ENCODE measurements at regions not wholly inside any gene's neighbourhood (a gene's known extent, or its start where the extent isn't known, plus 50 kb on each side); places are given as distances from the start of the nearest gene placed in this dataset.

DNA sequence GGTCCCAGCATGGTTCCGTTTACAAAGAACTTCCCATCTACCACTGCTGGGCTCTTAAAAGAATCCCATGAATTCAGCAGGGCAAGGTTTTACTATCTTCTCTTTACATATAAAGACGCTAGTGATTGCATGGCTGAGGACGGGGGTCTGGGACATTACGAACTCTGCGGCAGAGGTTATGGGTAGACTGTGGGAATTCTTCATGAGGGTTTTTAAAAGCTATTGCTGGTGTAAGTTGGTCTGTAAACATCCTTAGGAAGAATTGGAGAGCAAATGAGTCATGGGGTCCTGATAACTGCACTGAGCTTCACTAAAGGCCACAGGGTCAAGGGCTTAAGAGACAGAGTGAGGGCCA, 53.1 kb upstream of the TMEM72 start:
- TF ChIP-seq POLR2AphosphoS5 (IDR thresholded peaks at IDR 0.05; ENCODE audit: low read depth, low read length) (no peak), PAX5 (IDR thresholded peaks at IDR 0.05; ENCODE audit: insufficient read depth, low read length, severe bottlenecking) (no peak), SPI1 (IDR thresholded peaks at IDR 0.05; ENCODE audit: low read depth, low read length) (no peak)

Measured in GM12891 (cell line).